Skeletal muscle tissue (tissue), 3 donors: ENCODE measurements at regions not wholly inside any gene's neighbourhood (a gene's known extent, or its start where the extent isn't known, plus 50 kb on each side); places are given as distances from the start of the nearest gene placed in this dataset.

Experiments used
- H3K27ac ChIP-seq: one replicate; pipeline ENCODE4 v1.7.0; 2013; ENCODE audit warnings: mild to moderate bottlenecking, low read depth, low read length, inconsistent platforms
- H3K27me3 ChIP-seq, 3 donors: one replicate each; pipeline ENCODE4 v1.7.0; 2013; ENCODE audit warnings: low read length in 3 of 3; ENCODE audit not compliant: control insufficient read depth in 3 of 3, insufficient read depth in 3 of 3
- H3K36me3 ChIP-seq, 3 donors: one replicate each; pipeline ENCODE4 v1.7.0; 2013; ENCODE audit warnings: low read length in 3 of 3; ENCODE audit not compliant: control insufficient read depth in 3 of 3, insufficient read depth in 3 of 3
- H3K4me1 ChIP-seq, 3 donors: one replicate each; pipeline ENCODE4 v1.7.0; 2013; ENCODE audit warnings: low read length in 3 of 3, mild to moderate bottlenecking in 3 of 3; ENCODE audit not compliant: control insufficient read depth in 3 of 3, insufficient read depth in 3 of 3
- H3K4me3 ChIP-seq, 3 donors: one replicate each; pipeline ENCODE4 v1.7.0; 2013; ENCODE audit warnings: low read length in 3 of 3
- H3K9ac ChIP-seq, 3 donors: one replicate each; pipeline ENCODE4 v1.7.0; 2013; ENCODE audit warnings: low read length in 3 of 3, mild to moderate bottlenecking in 3 of 3, moderate library complexity in 2 of 3, low read depth in 1 of 3
- H3K9me3 ChIP-seq, 3 donors: one replicate each; pipeline ENCODE4 v1.7.0; 2013; ENCODE audit warnings: low read length in 3 of 3; ENCODE audit not compliant: control insufficient read depth in 3 of 3
- donor health status: Osteomylitis.

DNA sequence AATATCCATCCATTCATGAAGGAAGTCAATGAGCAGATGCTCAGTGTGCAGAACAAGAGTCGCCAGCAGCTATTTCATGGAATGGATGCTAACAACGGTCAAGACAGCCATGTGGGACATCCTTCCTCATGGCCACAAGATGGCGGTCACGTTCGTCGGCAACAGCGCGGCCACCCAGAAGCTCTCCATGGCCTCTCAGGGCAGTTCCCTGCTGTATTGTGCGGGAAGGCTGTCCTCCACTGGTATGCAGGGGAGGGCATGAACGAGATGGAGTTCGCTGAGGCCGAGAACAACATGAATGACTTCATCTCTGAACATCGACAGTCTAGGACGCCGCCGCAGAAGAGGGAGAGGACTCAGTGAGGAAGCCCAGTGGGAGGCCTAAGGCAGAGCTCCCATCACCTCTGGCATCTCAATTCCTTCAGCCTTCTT lies 208.3 kb downstream of the TJP1 start:
- no peak overlapping the region for H3K27ac ChIP-seq
- peaks cover 0 to 3% (median 0%) of the 10 kb centered on the region in 3 donors for H3K9me3 ChIP-seq
- H3K4me1 ChIP-seq: no peaks in the 10 kb centered on the region
- no peak overlapping the region for H3K4me3 ChIP-seq
- H3K36me3 ChIP-seq: no peaks in the 10 kb centered on the region
- no peak overlapping the region for H3K9ac ChIP-seq
- H3K27me3 ChIP-seq: peaks cover 0 to 7% (median 3%) of the 10 kb centered on the region in 3 donors

DNA sequence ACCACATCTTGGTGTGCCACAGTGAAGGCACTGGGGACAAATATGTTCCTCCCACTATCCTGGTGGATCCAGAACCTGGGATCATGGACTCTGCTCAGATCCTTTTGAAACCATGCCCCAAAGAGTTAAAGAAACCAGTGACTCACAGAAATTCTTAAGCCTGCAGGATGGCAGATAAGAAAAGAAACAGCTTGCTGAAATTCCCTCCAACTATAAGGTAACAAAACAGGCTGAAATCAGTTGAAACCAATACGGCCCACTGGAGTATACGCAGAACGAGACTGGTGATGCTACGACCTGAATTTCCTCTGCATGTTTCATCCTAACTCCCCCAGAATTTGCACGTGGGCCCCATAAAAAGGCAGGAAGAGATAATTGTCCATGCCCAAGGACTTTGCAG lies 209.6 kb downstream of the TJP1 start:
- H3K4me3 ChIP-seq: no peak overlapping the region
- no peak overlapping the region for H3K27ac ChIP-seq
- no peak overlapping the region for H3K9ac ChIP-seq
- H3K9me3 ChIP-seq: peaks cover 0 to 3% (median 0%) of the 10 kb centered on the region in 3 donors
- H3K27me3 ChIP-seq: peaks cover 0 to 7% (median 3%) of the 10 kb centered on the region in 3 donors
- no peaks in the 10 kb centered on the region for H3K36me3 ChIP-seq
- H3K4me1 ChIP-seq: no peaks in the 10 kb centered on the region

DNA sequence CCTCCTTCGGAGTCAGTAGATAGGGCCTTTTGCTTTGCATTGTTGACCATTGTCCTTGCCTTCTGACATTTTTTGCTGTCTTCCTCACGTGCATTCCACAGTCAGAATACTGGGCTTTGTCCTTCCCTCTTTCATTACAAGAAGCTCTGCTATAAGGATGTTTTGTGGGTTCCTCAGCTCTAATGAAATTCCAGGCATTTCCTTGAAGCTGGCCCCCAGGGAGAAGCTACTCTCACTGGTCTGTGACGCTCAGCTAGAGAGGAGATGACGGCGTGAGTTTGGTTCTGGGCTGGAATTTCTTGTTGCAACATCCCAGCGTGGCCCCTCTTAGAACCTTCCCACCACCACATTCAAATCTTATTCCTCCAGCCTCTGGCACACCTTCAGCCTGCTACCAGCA lies 210.2 kb downstream of the TJP1 start:
- Histone ChIP-seq H3K9ac (no peak overlapping the region), H3K9me3 (peaks cover 0 to 3% (median 0%) of the 10 kb centered on the region in 3 donors), H3K27ac (no peak overlapping the region), H3K36me3 (no peaks in the 10 kb centered on the region), H3K4me3 (no peak overlapping the region), H3K4me1 (no peaks in the 10 kb centered on the region), H3K27me3 (peaks cover 0 to 7% (median 3%) of the 10 kb centered on the region in 3 donors)

DNA sequence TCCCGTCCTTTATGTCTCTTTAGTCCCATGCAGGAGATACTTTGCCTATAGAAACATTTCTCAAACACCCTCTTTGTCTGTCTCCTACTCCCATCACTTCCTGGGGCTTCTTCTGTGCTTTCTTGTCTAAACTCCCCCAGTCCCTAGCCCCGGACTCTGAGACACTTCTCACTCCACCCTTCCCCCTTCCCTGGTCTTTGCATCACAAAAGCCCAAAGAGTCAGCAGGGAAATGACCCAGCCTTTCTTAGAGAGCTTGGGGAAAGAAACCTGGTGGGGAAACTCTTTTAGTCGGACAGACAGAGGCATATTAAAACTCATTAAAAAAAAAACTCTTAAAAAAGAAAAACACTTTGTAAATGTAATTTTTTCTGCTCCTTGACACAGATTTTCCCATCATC lies 211.2 kb downstream of the TJP1 start:
- H3K9ac ChIP-seq: no peak overlapping the region
- H3K27ac ChIP-seq: no peak overlapping the region
- no peaks in the 10 kb centered on the region for H3K36me3 ChIP-seq
- peaks cover 0 to 7% (median 3%) of the 10 kb centered on the region in 3 donors for H3K27me3 ChIP-seq
- no peak overlapping the region for H3K4me3 ChIP-seq
- H3K4me1 ChIP-seq: no peaks in the 10 kb centered on the region
- H3K9me3 ChIP-seq: peaks cover 0 to 3% (median 0%) of the 10 kb centered on the region in 3 donors

DNA sequence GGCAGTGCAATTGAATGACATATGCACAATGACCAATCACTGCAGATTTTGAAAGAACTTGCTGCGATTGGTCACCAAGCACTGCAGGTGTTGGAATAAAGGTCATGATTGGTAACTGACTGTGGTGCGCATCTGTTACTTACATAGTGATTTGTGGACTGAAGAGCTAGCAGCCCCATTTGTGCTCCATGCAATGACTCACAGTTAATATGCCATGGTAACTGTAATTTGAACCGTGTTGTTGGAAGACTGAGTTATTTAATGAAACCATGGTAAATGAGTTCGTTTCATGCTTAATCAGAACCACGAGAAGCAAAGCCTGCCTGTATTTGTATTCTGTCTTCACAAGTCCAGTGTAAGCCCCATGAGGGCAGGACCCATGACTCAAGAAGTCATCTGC lies 220.5 kb downstream of the TJP1 start:
- no peaks in the 10 kb centered on the region for H3K4me1 ChIP-seq
- no peaks in the 10 kb centered on the region for H3K9me3 ChIP-seq
- no peaks in the 10 kb centered on the region for H3K36me3 ChIP-seq
- H3K27me3 ChIP-seq: peaks cover 0 to 5% (median 0%) of the 10 kb centered on the region in 3 donors
- H3K4me3 ChIP-seq: no peak overlapping the region
- no peak overlapping the region for H3K27ac ChIP-seq
- H3K9ac ChIP-seq: no peak overlapping the region

DNA sequence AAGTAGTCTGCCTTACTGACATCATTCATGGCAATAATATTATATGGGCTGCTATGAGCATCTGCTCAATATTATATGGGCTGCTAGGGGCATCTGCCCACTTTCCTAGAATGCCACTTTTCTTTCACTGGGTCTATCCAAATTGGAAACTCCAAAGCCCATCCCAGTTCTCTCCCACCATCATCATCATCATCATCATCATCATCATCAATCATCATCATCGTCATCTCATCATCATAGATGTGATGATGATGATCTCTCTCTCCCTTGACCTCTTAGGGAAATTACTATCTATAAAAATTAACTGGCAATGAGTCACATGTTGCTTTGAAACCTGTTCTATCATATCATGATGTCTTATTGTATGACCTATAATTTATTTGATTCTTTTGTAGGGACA lies 222.0 kb downstream of the TJP1 start:
- H3K4me3 ChIP-seq: no peak overlapping the region

DNA sequence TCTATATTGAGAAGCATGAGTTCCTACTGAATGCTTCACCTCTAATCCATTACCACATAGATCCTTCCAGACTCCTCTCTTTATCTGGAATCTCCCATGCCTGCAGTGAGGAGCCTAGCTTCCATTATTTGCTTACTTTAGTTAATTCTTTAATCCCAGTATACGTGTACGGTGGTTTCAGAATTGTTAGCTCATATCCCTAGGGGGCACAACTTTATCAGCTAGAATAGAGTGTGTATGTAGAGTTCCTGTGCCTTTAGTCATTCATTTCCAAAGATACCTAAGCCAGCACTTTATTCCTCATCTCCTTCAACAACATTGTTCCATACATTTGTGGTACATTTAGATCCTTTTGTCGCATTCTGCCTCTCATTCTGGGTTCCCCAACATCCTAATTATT lies 226.0 kb downstream of the TJP1 start:
- Histone ChIP-seq H3K27ac (no peak overlapping the region), H3K9ac (no peak overlapping the region), H3K4me1 (no peaks in the 10 kb centered on the region), H3K36me3 (no peaks in the 10 kb centered on the region), H3K27me3 (peaks cover 0 to 2% (median 0%) of the 10 kb centered on the region in 3 donors), H3K9me3 (no peaks in the 10 kb centered on the region), H3K4me3 (no peak overlapping the region)

More for the DNA sequence above, 222.0 kb downstream of the TJP1 start:
- Histone ChIP-seq H3K9me3 (no peaks in the 10 kb centered on the region), H3K27ac (no peak overlapping the region), H3K4me1 (no peaks in the 10 kb centered on the region), H3K9ac (no peak overlapping the region), H3K27me3 (peaks cover 0 to 5% (median 0%) of the 10 kb centered on the region in 3 donors), H3K36me3 (no peaks in the 10 kb centered on the region)

DNA sequence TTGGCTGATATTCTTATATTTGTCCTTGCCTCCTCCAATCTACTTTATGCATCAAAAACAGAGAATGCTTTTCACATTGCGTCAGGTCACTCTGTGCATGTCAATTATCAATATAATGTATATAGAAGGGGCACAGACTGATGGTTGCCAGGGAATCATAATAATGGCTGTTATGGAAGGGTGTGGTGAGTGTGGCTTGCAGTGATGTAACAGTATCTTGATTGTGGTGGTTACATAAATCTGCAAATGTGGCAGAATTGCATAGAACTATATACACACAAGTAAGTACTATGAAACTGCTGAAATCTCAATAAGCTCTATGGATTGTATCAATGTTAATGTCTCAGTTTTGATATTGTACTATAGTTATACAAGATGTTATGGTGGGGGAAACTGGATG lies 228.6 kb downstream of the TJP1 start:
- no peak overlapping the region for H3K27ac ChIP-seq
- H3K4me1 ChIP-seq: no peaks in the 10 kb centered on the region
- no peak overlapping the region for H3K9ac ChIP-seq
- H3K9me3 ChIP-seq: no peaks in the 10 kb centered on the region
- no peak overlapping the region for H3K4me3 ChIP-seq
- peaks cover 0 to 2% (median 0%) of the 10 kb centered on the region in 3 donors for H3K27me3 ChIP-seq
- H3K36me3 ChIP-seq: no peaks in the 10 kb centered on the region

DNA sequence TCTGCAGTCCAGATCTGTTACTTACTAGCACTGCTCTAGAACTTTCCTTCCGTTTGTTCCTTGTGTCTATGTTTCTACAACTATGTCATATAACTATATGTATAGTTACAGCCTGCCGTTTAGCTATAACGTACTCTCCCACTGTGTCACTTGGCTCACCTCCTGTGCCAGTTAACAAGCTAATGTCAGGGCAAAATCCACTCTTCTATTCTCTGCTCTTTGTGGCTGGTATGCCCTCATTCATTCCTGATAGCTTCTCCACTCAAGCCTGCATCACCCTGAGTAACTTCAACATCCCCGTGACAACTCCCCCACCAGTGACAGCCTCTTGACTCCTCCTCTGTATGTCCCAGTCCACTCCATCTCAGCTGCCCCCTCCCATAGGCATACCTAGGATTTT lies 229.2 kb downstream of the TJP1 start:
- Histone ChIP-seq H3K9me3 (no peaks in the 10 kb centered on the region), H3K9ac (no peak overlapping the region), H3K27me3 (peaks cover 0 to 2% (median 0%) of the 10 kb centered on the region in 3 donors), H3K4me3 (no peak overlapping the region), H3K4me1 (no peaks in the 10 kb centered on the region), H3K27ac (no peak overlapping the region), H3K36me3 (no peaks in the 10 kb centered on the region)

DNA sequence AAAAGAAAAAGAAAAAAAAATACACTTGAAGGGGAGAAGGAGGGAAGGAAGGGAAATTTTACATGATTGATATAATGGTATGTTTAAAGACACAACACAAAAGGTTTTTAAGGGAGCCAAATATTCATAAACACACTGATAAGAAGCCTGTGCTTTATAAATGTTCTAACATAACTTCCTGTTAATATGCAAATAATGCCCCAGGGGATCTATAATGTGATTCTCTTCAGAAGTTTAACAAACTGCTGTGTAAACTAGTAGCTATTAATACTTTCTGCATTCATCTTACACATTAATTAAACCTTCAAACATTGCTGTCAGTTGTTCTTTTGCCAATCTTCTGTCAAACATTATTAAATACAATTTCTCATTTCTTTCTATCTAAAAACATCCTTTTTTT lies 231.6 kb downstream of the TJP1 start:
- Histone ChIP-seq H3K27ac (no peak overlapping the region), H3K4me3 (no peak overlapping the region), H3K9ac (no peak overlapping the region), H3K27me3 (peaks cover 0 to 2% (median 0%) of the 10 kb centered on the region in 3 donors), H3K4me1 (no peaks in the 10 kb centered on the region), H3K9me3 (no peaks in the 10 kb centered on the region), H3K36me3 (no peaks in the 10 kb centered on the region)

DNA sequence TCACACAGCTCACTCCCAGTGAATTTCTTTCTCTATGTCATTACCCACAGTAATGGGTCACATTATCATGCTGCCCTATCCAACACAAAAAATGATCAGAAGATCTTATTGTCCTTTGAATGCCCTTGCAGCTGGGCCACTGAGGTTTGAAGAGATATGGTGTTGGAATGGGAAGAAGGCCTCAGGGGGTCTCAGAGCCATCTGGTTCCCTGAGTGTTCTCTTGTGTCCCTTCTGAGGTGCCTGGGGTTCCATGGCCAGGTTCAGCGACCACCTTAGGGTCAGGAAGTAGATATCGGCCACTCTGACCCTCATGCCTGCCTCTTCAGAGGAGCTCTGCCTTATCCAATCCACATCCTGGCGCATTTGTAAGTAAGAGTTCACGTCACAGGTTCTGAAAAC lies 232.3 kb downstream of the TJP1 start:
- H3K27ac ChIP-seq: no peak overlapping the region
- no peaks in the 10 kb centered on the region for H3K36me3 ChIP-seq
- H3K9ac ChIP-seq: no peak overlapping the region
- H3K9me3 ChIP-seq: no peaks in the 10 kb centered on the region
- H3K4me3 ChIP-seq: no peak overlapping the region
- H3K27me3 ChIP-seq: peaks cover 0 to 2% (median 0%) of the 10 kb centered on the region in 3 donors
- no peaks in the 10 kb centered on the region for H3K4me1 ChIP-seq
